Calu3 (cell line): ENCODE measurements at regions not wholly inside any gene's neighbourhood (a gene's known extent, or its start where the extent isn't known, plus 50 kb on each side); places are given as distances from the start of the nearest gene placed in this dataset.

Experiments
- BruUV-seq: library from RNA; stranded (reverse); fragments of 400-500 nt; replicated peaks from 2 replicates; lab custom pipeline; 2021; lab: Mats Ljungman, UMichigan
- CTCF ChIA-PET: fragments of 300-600 bp; sonication (Branson Sonifier 250); formaldehyde crosslinking; loops from one replicate; lab custom pipeline; 2022; ENCODE audit warnings: antibody characterized with exemption; lab: Charles Lee
- DNase-seq: peaks from one replicate; pipeline ENCODE4 v3.0.0; 2022
- H3K27ac Mint-ChIP-seq: one replicate; pipeline ENCODE4 v1.8.0; 2022; ENCODE audit warnings: mixed read lengths; ENCODE audit not compliant: unreplicated experiment
- H3K27me3 Mint-ChIP-seq: one replicate; pipeline ENCODE4 v1.8.0; 2022; ENCODE audit warnings: mixed read lengths; ENCODE audit not compliant: unreplicated experiment
- H3K36me3 Mint-ChIP-seq: one replicate; pipeline ENCODE4 v1.8.0; 2022; ENCODE audit warnings: mild to moderate bottlenecking, moderate library complexity, mixed read lengths; ENCODE audit not compliant: insufficient read depth, unreplicated experiment
- H3K4me1 Mint-ChIP-seq: one replicate; pipeline ENCODE4 v1.8.0; 2022; ENCODE audit warnings: mild to moderate bottlenecking, low read depth, mixed read lengths; ENCODE audit not compliant: unreplicated experiment
- H3K4me3 Mint-ChIP-seq: one replicate; pipeline ENCODE4 v1.8.0; 2022; ENCODE audit warnings: mild to moderate bottlenecking, low read depth, moderate library complexity, mixed read lengths; ENCODE audit not compliant: unreplicated experiment
- H3K9me3 Mint-ChIP-seq: one replicate; pipeline ENCODE4 v1.8.0; 2022; ENCODE audit warnings: low read depth, mixed read lengths; ENCODE audit not compliant: unreplicated experiment
- intact Hi-C: fragments of 100-400 bp; cut with micrococcal nuclease; formaldehyde crosslinking; loops from one replicate; pipeline ENCODE4 v1.10.0; 2022; ENCODE audit not compliant: unreplicated experiment
- TF ChIP-seq, protein P1 (sequence below): fragments of 200-600 bp; IDR thresholded peaks from one replicate; pipeline ENCODE4 v1.8.0; 2022; ENCODE audit warnings: antibody characterized with exemption; ENCODE audit not compliant: unreplicated experiment

DNA sequence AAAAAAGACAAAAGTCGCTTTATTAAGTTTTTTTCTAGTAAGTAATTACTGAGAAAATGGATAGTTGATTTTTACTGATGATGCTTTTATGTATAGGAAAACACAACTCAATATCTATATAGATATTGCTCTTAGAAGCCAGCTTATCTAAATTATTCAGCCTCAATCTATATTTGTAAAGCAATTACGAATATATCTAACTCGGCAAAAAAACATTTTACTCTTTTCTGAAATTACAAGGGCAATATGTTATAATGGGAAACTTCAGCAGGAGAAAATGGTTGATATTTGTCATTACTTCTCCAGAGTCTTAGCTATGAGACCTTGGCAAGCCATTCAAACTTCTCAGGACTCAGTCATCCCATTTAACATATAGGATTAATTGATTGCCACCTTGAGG is 228.5 kb downstream of the SLC7A11 start:
- no TSS peak for BruUV-seq
- Mint-ChIP-seq H3K27me3 (no peaks in the 10 kb centered on the region), H3K9me3 (no peaks in the 10 kb centered on the region), H3K36me3 (no peaks in the 10 kb centered on the region), H3K4me3 (no peak overlapping the region), H3K27ac (no peak overlapping the region), H3K4me1 (no peaks in the 10 kb centered on the region)
- CTCF ChIA-PET = no interaction called here
- no peak for DNase-seq
- TF ChIP-seq, protein P1, sequence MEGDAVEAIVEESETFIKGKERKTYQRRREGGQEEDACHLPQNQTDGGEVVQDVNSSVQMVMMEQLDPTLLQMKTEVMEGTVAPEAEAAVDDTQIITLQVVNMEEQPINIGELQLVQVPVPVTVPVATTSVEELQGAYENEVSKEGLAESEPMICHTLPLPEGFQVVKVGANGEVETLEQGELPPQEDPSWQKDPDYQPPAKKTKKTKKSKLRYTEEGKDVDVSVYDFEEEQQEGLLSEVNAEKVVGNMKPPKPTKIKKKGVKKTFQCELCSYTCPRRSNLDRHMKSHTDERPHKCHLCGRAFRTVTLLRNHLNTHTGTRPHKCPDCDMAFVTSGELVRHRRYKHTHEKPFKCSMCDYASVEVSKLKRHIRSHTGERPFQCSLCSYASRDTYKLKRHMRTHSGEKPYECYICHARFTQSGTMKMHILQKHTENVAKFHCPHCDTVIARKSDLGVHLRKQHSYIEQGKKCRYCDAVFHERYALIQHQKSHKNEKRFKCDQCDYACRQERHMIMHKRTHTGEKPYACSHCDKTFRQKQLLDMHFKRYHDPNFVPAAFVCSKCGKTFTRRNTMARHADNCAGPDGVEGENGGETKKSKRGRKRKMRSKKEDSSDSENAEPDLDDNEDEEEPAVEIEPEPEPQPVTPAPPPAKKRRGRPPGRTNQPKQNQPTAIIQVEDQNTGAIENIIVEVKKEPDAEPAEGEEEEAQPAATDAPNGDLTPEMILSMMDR = no peak
- intact Hi-C loops = no loop called here

DNA sequence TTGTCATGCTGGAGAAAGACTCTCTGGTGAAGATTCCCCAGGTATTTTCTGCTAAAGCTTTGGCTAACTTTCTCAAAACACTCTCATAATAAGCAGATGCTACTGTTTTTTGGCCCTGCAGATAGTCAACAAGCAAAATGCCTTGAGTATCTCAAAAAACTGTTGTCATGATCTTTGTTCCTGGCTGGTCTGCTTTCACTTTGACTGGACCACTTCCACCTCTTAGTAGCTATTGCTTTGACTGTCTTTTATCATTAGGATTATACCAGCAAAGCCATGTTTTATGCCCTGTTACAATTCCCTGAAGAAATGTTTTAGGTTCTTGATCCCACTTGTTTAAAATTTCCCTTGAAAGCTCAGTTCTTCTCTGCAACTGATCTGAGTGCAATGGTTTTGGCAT is 231.5 kb downstream of the SLC7A11 start:
- no TSS peak for BruUV-seq
- Mint-ChIP-seq H3K27me3 (no peaks in the 10 kb centered on the region), H3K9me3 (no peaks in the 10 kb centered on the region)

DNA sequence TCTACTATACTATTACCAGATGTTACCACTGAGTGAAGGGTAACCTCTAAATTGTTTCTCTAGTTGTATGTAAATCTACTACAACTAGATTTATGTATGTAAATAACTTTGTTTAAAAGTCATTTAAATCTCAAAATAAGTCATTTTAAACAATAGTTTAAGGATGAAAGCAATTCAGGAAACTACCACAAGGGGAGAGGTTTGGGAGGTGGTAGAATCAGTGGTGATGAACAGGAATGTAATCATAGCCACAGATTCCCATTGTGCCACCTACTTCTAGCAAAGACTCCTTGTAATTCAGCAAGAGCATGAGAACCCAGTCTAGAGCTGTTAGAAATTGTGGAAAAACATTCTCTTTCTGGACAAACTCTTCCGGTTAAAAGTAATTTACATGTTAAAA is 234.6 kb downstream of the SLC7A11 start:
- Mint-ChIP-seq H3K4me1 (no peaks in the 10 kb centered on the region), H3K4me3 (no peak overlapping the region), H3K27ac (no peak overlapping the region), H3K9me3 (no peaks in the 10 kb centered on the region), H3K36me3 (no peaks in the 10 kb centered on the region), H3K27me3 (no peaks in the 10 kb centered on the region)
- CTCF ChIA-PET = no interaction called here
- DNase-seq = no peak
- no TSS peak for BruUV-seq
- intact Hi-C loops = no loop called here
- TF ChIP-seq, protein P1 = no peak

More for the DNA sequence above, 231.5 kb downstream of the SLC7A11 start:
- CTCF ChIA-PET = interaction anchor here (0.7 kb wide), 1 partner anchor 774 kb away, joined by 5 read pairs; no protein-coding TSS in a partner anchor
- H3K27ac Mint-ChIP-seq = no peak overlapping the region
- TF ChIP-seq, protein P1 = no peak
- intact Hi-C loops = no loop called here
- no peaks in the 10 kb centered on the region for H3K4me1 Mint-ChIP-seq
- H3K4me3 Mint-ChIP-seq = no peak overlapping the region
- no peaks in the 10 kb centered on the region for H3K36me3 Mint-ChIP-seq
- no peak for DNase-seq

DNA sequence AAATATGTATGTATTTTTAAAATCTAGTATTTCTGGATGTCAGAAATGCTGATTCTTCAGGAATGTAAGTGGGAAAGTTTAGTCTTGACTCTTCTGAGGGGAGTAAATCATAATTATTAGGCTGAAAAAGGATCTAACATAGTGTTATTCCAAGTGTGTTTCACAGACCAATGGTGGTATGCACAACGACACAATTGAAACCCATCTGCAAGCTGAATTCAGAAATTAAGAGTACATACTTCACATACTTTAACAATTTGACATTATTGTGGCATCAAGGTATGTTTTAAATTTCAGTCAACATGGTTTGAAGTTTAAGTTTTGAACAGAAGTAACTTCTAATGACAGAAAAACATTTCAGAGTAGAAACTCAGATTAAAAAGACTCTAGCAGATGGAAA is 236.7 kb downstream of the SLC7A11 start:
- H3K4me1 Mint-ChIP-seq = no peaks in the 10 kb centered on the region
- intact Hi-C loops = no loop called here
- CTCF ChIA-PET = no interaction called here

More for the DNA sequence above, 236.7 kb downstream of the SLC7A11 start:
- no peak overlapping the region for H3K27ac Mint-ChIP-seq
- no peak overlapping the region for H3K4me3 Mint-ChIP-seq
- no peaks in the 10 kb centered on the region for H3K36me3 Mint-ChIP-seq
- H3K27me3 Mint-ChIP-seq = no peaks in the 10 kb centered on the region
- DNase-seq = no peak
- TF ChIP-seq, protein P1 = no peak
- BruUV-seq = no TSS peak
- no peaks in the 10 kb centered on the region for H3K9me3 Mint-ChIP-seq
